Activated CD8-positive, alpha-beta memory T cell treated with anti-CD3 and anti-CD28 coated beads, Interleukin-2, amount 50 U/mL, for 4 hours (primary cell): ENCODE measurements at regions not wholly inside any gene's neighbourhood (a gene's known extent, or its start where the extent isn't known, plus 50 kb on each side); places are given as distances from the start of the nearest gene placed in this dataset.

ENCODE experiments used
- DNase-seq: peaks from one replicate; pipeline ENCODE4 v3.0.0-alpha.2; 2020

- no peak for DNase-seq
These were observed 448.5 kb downstream of the ZEB2 start for GRCh38 chr2:144071461-144071860.

GRCh38 chr2:144067506-144067905 is 452.4 kb downstream of the ZEB2 start:
- DNase-seq, result no peak

DNA sequence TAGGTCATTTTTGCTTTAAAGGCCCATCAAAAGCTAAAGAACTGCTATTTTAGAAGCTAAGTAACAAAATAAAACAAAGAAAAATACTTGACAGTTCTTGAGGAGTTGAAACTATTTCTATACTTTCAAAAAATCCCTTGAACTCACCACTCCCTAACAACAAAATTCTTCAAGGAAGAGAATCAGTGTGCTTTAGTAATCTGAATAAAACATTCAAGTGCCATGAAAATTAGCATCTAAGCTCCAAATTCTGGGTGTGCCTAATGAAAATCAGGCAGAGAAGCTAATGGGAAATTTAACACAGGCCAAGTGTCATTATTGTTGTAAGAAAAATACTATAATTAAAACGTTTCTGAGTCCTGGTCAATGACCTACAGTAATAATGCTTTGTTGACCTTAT is 456.3 kb downstream of the ZEB2 start:
- no peak for DNase-seq

- no peak for DNase-seq
These were observed 465.0 kb downstream of the ZEB2 start for GRCh38 chr2:144054911-144055310.

DNA sequence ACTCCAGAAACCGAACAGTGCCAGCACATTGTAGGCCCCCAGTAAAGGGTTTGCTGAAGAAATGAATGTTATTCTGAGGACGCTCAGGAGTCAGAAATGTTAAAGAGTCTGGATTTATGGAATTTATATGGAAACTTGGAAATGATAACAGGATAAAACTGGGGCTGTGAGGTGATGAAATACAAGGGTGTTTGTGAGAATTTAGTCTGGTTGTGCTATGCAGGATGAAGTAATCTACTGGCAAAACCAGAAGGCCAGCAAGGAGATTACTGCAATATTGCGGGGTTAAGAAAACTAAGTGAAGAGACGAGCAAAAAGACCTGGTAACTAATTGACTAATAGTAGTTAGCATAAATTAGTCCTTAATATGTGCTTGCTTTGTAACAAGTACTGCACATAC is 467.8 kb downstream of the ZEB2 start:
- DNase-seq, result no peak

DNA sequence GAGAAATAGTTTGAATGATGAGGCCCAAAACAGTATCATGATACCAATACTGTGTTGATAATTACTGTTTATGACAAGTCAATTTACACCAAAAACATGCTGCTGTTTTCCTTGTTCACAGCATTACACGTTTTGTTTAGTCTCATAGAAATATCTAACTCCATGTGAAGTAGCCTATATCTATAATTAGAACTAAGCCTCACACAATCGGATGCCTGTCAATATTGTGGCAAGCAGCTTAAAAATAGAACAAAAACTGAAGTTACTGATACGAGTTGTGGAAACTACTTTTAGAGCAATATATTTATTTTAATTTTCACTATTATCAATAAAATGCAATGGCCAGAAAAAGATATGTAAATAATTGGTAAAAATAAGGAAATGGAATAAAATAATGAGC is 470.8 kb downstream of the ZEB2 start:
- DNase-seq, result no peak

DNA sequence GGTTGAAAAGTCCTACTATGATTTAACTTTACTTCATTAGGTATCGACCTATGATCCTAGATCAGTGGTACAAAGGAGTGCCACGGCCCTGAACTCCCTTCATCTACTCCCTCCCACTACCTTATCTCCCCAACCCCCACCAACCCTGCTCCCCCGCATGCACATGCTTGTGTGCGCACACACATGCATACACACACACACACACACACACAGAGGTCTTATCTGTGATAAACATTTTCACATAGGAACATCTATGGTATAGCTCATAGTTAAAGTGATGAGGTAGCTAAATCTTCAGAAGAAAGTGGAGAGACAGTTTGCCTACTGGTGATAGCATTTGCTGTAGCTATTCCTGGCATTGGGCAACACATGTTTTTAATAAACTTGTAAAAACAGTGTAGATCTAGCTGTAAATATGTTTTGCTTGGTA is 471.3 kb downstream of the ZEB2 start:
- DNase-seq, result no peak

GRCh38 chr2:144042751-144043150 is 477.2 kb downstream of the ZEB2 start:
- DNase-seq, result no peak

DNA sequence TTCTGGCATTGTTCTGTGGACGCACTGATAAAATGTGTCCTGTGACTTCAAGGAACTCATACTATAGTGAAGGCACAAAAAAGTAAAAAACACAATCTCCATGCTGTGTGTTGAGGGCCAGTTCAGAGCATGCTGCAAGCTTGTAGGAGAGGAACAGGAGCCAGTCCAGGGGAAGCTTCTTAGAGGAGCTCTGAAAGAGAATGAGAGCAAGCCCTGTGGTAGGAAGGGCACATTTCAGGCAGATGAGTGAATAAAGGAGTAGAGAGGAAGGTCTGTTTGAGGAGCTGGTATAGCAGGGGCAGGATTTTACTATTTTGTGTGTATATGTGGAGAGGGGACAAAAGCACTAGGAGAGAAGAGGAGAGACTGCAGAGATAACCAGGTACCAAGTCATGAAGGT is 478.3 kb downstream of the ZEB2 start:
- no peak for DNase-seq

GRCh38 chr2:144040834-144041233 is 479.1 kb downstream of the ZEB2 start:
- DNase-seq, result no peak

GRCh38 chr2:144032566-144032965 is 487.4 kb downstream of the ZEB2 start:
- no peak for DNase-seq

- DNase-seq, result no peak
These were observed 489.1 kb downstream of the ZEB2 start for GRCh38 chr2:144030791-144031190.

GRCh38 chr2:144027593-144027992 is 492.3 kb downstream of the ZEB2 start:
- no peak for DNase-seq

- no peak for DNase-seq
These were observed 493.2 kb downstream of the ZEB2 start for GRCh38 chr2:144026753-144027152.

- DNase-seq, result no peak
These were observed 499.9 kb downstream of the ZEB2 start for GRCh38 chr2:144020047-144020446.

GRCh38 chr2:144015655-144016245 is 504.2 kb downstream of the ZEB2 start:
- no peak for DNase-seq

DNA sequence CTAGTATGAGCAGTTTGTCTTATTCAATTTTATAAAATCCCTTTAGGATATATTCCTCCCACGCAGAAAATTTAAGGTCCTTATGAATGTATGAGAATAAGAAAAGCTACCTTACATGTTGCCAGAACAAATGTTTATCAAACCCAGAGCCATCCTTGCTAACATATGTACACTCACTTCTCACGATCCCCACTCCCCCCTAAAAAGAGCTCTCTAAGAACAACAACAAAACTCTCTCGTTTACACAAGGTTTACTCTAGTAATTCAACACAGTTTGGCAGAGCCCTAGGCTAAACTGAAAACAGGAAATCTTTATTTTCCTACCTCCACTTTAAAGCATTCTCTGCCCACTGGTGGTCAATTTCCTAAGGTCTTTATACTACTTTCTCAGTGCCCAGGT is 504.9 kb downstream of the ZEB2 start:
- DNase-seq, result no peak

- no peak for DNase-seq
These were observed 505.8 kb downstream of the ZEB2 start for GRCh38 chr2:144014103-144014502.

- no peak for DNase-seq
These were observed 507.6 kb downstream of the ZEB2 start for GRCh38 chr2:144012304-144012703.

- no peak for DNase-seq
These were observed 508.4 kb downstream of the ZEB2 start for GRCh38 chr2:144011553-144011952.

GRCh38 chr2:144011098-144011497 is 508.8 kb downstream of the ZEB2 start:
- no peak for DNase-seq

DNA sequence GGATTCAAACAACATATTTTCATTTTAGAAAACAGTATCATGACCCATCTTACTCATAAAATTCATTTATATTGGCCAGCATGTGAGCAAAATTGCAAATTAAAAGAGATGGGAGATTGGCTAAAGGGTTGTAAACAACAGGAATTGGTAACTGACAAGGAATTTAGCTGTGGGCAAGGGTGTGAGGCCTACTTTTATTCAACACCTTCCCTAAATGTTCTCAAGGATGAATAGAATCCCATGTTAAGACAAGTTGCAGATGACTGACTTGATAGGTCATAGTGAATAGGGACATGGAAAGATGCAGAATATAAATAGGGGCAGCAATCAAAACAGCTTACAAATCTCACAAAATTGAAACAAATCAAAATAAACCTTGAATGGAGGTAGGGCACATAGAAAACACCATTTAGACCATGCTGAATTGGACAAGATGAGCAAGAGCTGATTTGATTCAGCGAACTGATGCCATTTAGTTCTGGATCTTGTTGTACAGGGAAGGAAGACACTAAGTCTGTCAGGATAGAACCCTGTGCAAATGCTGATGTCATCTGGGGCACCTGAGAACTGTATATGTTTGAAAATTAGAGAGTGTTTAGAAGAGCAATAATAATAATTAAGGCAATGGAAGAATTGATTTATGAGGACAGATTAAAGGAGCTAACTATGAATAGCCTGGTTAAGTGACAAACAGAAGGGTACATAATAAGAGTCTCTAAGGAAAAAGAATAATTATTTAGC is 509.7 kb downstream of the ZEB2 start:
- DNase-seq, result no peak

DNA sequence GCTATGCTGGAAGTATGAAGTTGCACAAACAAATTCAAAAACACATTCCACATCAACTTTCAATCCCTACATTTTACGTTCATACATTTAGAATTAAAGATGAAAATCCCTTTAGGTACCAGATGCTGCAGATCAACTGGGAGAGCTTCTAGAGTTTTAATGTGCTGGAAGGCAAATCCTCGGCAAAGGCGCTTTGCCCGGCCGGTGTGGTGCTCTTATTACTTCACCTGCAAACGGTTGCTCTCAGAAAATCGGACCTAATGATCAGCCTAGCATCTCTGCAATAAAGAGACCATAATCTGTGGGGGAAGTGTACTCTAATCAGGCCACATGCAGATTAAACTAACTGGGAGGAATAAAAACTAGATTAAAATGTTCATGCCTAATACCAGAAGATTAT is 513.8 kb downstream of the ZEB2 start:
- DNase-seq, result no peak

DNA sequence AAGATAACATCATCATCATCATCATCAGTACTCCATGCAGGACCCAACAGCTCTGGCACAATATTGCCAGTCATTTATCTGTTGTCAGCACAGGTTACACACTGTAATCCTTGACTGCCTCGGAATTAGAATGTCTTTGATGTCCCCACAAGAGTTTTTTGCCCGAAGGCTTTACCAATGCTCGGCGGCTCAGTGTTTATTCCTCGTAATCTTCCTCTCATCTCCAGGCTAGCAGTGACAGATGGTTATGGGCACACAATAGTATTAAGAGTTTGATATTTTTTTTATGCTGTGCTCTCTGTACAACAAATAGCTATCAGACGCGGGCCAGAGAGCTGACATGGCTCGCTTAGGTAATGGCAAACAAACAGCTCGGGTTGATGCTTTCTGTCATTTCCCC is 515.2 kb downstream of the ZEB2 start:
- no peak for DNase-seq

DNA sequence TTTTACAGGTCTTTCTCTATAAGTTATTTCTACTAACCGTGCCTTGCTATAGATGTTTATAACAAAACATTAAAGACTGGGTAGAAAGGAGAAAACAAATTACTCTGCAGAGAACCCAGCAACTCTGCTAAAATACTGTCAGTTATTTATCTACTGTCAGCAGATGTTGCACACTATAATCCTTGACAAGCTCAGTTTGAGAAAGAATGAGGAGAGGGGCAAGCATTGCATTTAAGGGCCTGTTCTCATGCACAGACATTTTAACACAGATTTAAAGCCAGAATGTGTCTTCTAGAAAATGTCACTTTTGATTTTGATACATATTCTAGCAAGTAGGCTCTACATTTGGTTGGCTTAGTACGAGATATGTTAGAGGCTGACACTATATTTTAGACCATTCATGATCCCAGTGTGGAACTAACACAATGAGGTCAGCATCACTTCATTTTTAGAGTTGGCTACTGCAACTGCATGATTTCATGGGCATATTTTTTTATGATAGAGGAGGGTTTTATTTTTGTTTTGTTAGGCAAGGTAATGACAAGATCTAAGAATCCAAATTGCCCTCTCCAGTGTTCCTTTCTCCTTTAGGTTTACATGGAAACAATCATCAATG is 516.4 kb downstream of the ZEB2 start:
- DNase-seq, result no peak
